ENCODE measurements at regions not wholly inside any gene's neighbourhood (a gene's known extent, or its start where the extent isn't known, plus 50 kb on each side); places are given as distances from the start of the nearest gene placed in this dataset.

DNA sequence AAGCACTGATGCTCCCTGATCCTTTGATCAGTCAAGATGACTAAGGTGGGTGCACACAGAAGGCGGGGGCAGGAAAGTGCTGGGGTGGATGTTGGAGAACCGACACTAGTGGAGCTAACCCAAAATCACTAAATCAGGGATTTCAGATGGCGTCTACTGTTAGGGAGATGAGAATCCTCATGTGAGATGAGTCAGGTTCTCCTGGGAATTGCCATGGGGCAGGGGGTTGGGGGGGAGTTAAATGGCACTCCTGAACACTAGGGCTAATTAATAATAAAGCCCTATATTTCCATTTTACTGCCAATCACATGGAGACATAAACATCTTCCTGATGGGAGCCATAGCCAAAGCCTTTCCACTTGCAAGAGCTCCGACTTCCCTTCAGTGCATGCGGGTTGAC lies 804.1 kb downstream of the KCNJ18 start:
- no peak for DNase-seq
- no peaks in the 10 kb centered on the region for H3K4me1 ChIP-seq
- H3K27ac ChIP-seq = no peak overlapping the region
- H3K9me3 ChIP-seq = peaks cover 0 to 20% (median 4%) of the 10 kb centered on the region in 4 donors
- H3K4me3 ChIP-seq = no peak overlapping the region
- 67 to 84% (median 75%) methylated on average over 5 of the region's 5 CpGs for WGBS, 5 donors
- no peaks in the 10 kb centered on the region for H3K27me3 ChIP-seq
- TF ChIP-seq CTCF (IDR thresholded peaks at IDR 0.05) (no peak), EP300 (IDR thresholded peaks at IDR 0.05) (no peak), POLR2A (IDR thresholded peaks at IDR 0.05) (no peak), POLR2AphosphoS5 (IDR thresholded peaks at IDR 0.05) (no peak)
- intact Hi-C loops (cut with DNase I; ENCODE audit: low total_unique reads) = no loop called here
- H3K36me3 ChIP-seq = no peaks in the 10 kb centered on the region

DNA sequence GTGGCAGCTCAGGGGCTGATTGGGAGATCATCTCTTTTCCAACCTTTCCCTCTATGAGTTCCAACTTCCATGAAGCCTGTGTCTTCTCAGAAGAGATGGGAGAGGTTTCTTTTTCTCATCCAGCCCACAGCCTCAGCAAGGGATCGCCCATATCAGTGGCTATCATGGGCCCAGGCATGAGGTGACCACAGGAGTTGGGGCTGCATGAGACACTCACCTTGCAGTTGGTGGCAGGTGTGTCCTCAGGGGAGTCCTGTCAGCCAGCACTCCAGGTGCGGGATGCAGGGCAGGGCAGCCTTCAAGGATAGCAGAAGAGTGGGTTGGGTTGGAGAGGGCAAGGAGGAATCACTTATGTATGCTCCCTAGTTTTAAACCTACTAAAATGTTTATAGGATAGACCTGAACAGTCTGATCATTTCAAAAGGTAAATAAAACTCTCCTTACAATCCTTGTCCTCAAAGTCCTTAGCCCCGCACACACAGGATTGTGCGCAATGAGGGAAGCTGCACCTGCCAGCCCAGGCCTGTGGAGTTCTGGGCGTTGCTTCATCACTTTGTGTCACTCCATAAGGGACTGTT lies 811.1 kb downstream of the KCNJ18 start:
- intact Hi-C loops (cut with DNase I; ENCODE audit: low total_unique reads) = no loop called here

GRCh38 chr17:22505660-22506059 lies 813.3 kb downstream of the KCNJ18 start:
- intact Hi-C loops (cut with DNase I; ENCODE audit: low total_unique reads) = no loop called here
- no peak for TF ChIP-seq CTCF (IDR thresholded peaks at IDR 0.05)
- TF ChIP-seq POLR2AphosphoS5 (IDR thresholded peaks at IDR 0.05) = no peak
- no peak for TF ChIP-seq EP300 (IDR thresholded peaks at IDR 0.05)
- TF ChIP-seq POLR2A (IDR thresholded peaks at IDR 0.05) = no peak
- Histone ChIP-seq H3K4me3 (no peak overlapping the region), H3K27ac (no peak overlapping the region), H3K27me3 (no peaks in the 10 kb centered on the region), H3K9me3 (peaks cover 0 to 60% (median 33%) of the 10 kb centered on the region in 4 donors), H3K4me1 (no peaks in the 10 kb centered on the region), H3K36me3 (no peaks in the 10 kb centered on the region)
- WGBS, 5 donors = 84 to 92% (median 88%) methylated on average over 10 of the region's 10 CpGs
- DNase-seq = no peak

More for the DNA sequence above, 811.1 kb downstream of the KCNJ18 start:
- 53 to 72% (median 66%) methylated on average over 5 of the region's 5 CpGs for WGBS, 5 donors
- Histone ChIP-seq H3K4me1 (no peaks in the 10 kb centered on the region), H3K27me3 (no peaks in the 10 kb centered on the region), H3K9me3 (peaks cover 0 to 60% (median 33%) of the 10 kb centered on the region in 4 donors), H3K36me3 (no peaks in the 10 kb centered on the region), H3K4me3 (no peak overlapping the region), H3K27ac (no peak overlapping the region)
- DNase-seq = no peak
- TF ChIP-seq POLR2AphosphoS5 (IDR thresholded peaks at IDR 0.05) (no peak), EP300 (IDR thresholded peaks at IDR 0.05) (no peak), POLR2A (IDR thresholded peaks at IDR 0.05) (no peak)

DNA sequence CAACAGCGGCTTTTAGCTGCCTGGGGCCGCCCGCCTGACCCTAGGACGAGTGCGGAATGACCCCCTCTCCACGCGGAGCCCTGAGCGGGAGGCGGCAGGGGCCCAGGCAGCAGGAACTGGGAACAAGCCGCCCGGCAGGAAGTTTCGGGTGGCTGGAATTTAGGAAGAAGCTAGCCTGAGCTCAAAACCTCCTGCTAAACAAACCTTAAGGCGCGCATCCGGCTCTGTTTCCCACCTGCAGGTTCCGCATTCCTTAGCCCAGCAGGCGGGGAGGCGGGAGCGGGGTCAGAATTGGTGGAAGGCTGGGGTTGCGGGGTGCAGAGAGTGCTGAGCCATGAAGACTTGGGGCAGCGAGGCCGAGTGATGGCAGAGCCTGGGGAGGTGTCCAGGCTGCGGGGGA lies 813.9 kb downstream of the KCNJ18 start:
- H3K27me3 ChIP-seq = no peaks in the 10 kb centered on the region
- TF ChIP-seq POLR2AphosphoS5 (IDR thresholded peaks at IDR 0.05) (no peak), EP300 (IDR thresholded peaks at IDR 0.05) (no peak), POLR2A (IDR thresholded peaks at IDR 0.05) (no peak), CTCF (IDR thresholded peaks at IDR 0.05) (no peak)
- H3K4me3 ChIP-seq = no peak overlapping the region
- DNase-seq = no peak
- 79 to 83% (median 82%) methylated on average over 23 of the region's 23 CpGs for WGBS, 5 donors
- H3K4me1 ChIP-seq = no peaks in the 10 kb centered on the region
- intact Hi-C loops (cut with DNase I; ENCODE audit: low total_unique reads) = no loop called here
- peaks cover 0 to 60% (median 33%) of the 10 kb centered on the region in 4 donors for H3K9me3 ChIP-seq
- no peak overlapping the region for H3K27ac ChIP-seq
- H3K36me3 ChIP-seq = no peaks in the 10 kb centered on the region

DNA sequence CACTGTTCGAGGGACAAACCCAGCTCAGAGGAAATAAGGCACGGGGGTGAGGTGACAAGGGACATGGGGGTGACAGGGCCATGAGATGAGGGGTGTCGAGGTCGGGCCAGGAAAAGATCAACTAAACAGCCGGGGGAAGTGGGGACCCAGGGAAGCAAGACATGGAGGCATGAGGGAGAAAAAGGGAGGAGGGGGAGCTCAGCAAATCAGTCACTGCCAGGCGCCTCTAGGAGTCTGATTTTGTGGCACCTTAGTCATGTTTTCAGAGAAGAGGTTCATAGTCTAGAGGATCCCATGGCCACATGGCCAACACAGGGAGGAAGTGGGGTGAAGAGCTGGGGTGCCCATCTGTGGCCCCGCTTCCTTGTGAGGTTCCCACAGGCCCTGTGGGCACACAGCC lies 814.5 kb downstream of the KCNJ18 start:
- Histone ChIP-seq H3K27ac (no peak overlapping the region), H3K9me3 (peaks cover 0 to 66% (median 32%) of the 10 kb centered on the region in 4 donors), H3K36me3 (no peaks in the 10 kb centered on the region), H3K4me1 (no peaks in the 10 kb centered on the region), H3K27me3 (no peaks in the 10 kb centered on the region), H3K4me3 (no peak overlapping the region)
- intact Hi-C loops (cut with DNase I; ENCODE audit: low total_unique reads) = no loop called here
- WGBS, 5 donors = 75 to 85% (median 80%) methylated on average over 7 of the region's 7 CpGs
- no peak for DNase-seq
- TF ChIP-seq POLR2AphosphoS5 (IDR thresholded peaks at IDR 0.05) (no peak), CTCF (IDR thresholded peaks at IDR 0.05) (no peak), EP300 (IDR thresholded peaks at IDR 0.05) (no peak), POLR2A (IDR thresholded peaks at IDR 0.05) (no peak)
